ENCODE measurements at regions not wholly inside any gene's neighbourhood (a gene's known extent, or its start where the extent isn't known, plus 50 kb on each side); places are given as distances from the start of the nearest gene placed in this dataset.

- no peak for DNase-seq (ENCODE audit: low read depth in 2 of 2)
Measured at GRCh38 chr11:111095327-111095726, 150.2 kb upstream of the POU2AF2 start.

- no peak for DNase-seq (ENCODE audit: low read depth in 2 of 2)
Measured at GRCh38 chr11:111093061-111093460, 152.5 kb upstream of the POU2AF2 start.

- DNase-seq (ENCODE audit: low read depth in 2 of 2) = no peak
Measured at GRCh38 chr11:111091321-111091938, 154.1 kb upstream of the POU2AF2 start.

- peak in 1 of 2 donors; percentile 2 for DNase-seq (ENCODE audit: low read depth in 2 of 2)
Measured at GRCh38 chr11:111089759-111090158, 155.8 kb upstream of the POU2AF2 start.

GRCh38 chr11:111088847-111089355, 156.6 kb upstream of the POU2AF2 start:
- no peak for DNase-seq (ENCODE audit: low read depth in 2 of 2)

GRCh38 chr11:111086058-111086457, 159.5 kb upstream of the POU2AF2 start:
- no peak for DNase-seq (ENCODE audit: low read depth in 2 of 2)

- no peak for DNase-seq (ENCODE audit: low read depth in 2 of 2)
Measured at GRCh38 chr11:111082664-111083063, 162.9 kb upstream of the POU2AF2 start.

GRCh38 chr11:111081021-111081511, 164.5 kb upstream of the POU2AF2 start:
- no peak for DNase-seq (ENCODE audit: low read depth in 2 of 2)

GRCh38 chr11:111077530-111078322, 167.8 kb upstream of the POU2AF2 start:
- DNase-seq (ENCODE audit: low read depth in 2 of 2) = no peak

GRCh38 chr11:111069066-111069465, 176.5 kb upstream of the POU2AF2 start:
- peak in 1 of 2 donors; percentile 81 for DNase-seq (ENCODE audit: low read depth in 2 of 2)

- no peak for DNase-seq (ENCODE audit: low read depth in 2 of 2)
Measured at GRCh38 chr11:111067994-111068393, 177.5 kb upstream of the POU2AF2 start.

- no peak for DNase-seq (ENCODE audit: low read depth in 2 of 2)
Measured at GRCh38 chr11:111066846-111067245, 178.7 kb upstream of the POU2AF2 start.

- peak in 1 of 2 donors; percentile 7 for DNase-seq (ENCODE audit: low read depth in 2 of 2)
Measured at GRCh38 chr11:111063726-111064517, 181.6 kb upstream of the POU2AF2 start.

GRCh38 chr11:111062420-111062819, 183.1 kb upstream of the POU2AF2 start:
- DNase-seq (ENCODE audit: low read depth in 2 of 2) = no peak

- no peak for DNase-seq (ENCODE audit: low read depth in 2 of 2)
Measured at GRCh38 chr11:111059726-111060125, 185.8 kb upstream of the POU2AF2 start.

- no peak for DNase-seq (ENCODE audit: low read depth in 2 of 2)
Measured at GRCh38 chr11:111049131-111049530, 196.4 kb upstream of the POU2AF2 start.

GRCh38 chr11:111047374-111047773, 198.2 kb upstream of the POU2AF2 start:
- DNase-seq (ENCODE audit: low read depth in 2 of 2) = no peak

GRCh38 chr11:111046291-111046690, 199.2 kb upstream of the POU2AF2 start:
- no peak for DNase-seq (ENCODE audit: low read depth in 2 of 2)

- DNase-seq (ENCODE audit: low read depth in 2 of 2) = no peak
Measured at GRCh38 chr11:111045874-111046273, 199.7 kb upstream of the POU2AF2 start.

- no peak for DNase-seq (ENCODE audit: low read depth in 2 of 2)
Measured at GRCh38 chr11:111045407-111045803, 200.1 kb upstream of the POU2AF2 start.

- DNase-seq (ENCODE audit: low read depth in 2 of 2) = no peak
Measured at GRCh38 chr11:111044751-111045406, 200.6 kb upstream of the POU2AF2 start.
